ENCODE measurements at regions not wholly inside any gene's neighbourhood (a gene's known extent, or its start where the extent isn't known, plus 50 kb on each side); places are given as distances from the start of the nearest gene placed in this dataset.

DNA sequence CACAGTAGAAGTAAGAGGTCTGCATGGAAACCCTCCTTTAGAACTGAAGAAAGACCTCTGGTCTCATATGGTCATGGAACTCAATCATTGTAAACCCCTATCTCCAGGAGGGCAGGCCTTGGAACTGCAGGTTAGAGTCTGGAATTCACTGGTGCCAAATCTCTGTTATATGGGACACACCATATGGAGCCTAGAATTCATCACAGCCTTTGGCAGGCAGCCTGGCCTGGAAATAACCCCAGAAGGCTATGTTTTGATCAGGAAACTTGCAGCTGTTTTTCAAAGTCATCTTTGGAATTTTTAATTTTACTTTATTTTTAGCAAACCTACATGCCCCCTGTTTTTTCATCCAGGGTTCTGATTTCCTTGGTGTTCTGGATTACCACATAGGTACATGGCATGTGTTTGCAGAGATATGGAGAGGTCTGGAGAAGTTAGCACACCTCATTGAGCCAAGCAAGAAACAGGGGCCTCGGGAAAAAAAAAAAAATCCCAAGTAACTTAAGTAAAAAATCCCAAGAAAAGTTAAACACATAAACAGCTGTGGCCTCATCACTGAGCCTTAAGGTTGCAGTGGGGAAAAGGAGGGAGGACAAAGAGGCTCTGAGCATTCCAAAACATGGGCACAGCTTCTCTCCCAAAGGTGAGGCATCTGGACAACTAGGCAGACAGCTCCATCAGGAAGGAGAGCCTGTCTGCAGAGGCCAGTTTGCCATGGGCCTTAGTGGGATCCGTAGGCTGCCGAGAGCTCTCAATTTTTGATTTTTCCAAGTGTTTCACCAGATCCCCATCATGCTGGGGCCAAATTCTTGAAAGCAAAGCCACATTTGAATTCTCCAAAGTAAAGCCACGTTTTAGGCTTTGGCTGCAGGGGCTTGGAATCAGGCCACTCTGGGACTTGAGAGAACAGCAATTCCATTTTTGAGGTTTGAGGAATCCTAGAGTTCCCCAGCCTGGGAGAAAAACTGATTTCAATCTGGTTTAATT is 339.6 kb upstream of the TBX3 start:
- TF ChIP-seq CTCF (conservative IDR thresholded peaks at IDR 0.05): no peak
- H3K27ac ChIP-seq: no peak overlapping the region

DNA sequence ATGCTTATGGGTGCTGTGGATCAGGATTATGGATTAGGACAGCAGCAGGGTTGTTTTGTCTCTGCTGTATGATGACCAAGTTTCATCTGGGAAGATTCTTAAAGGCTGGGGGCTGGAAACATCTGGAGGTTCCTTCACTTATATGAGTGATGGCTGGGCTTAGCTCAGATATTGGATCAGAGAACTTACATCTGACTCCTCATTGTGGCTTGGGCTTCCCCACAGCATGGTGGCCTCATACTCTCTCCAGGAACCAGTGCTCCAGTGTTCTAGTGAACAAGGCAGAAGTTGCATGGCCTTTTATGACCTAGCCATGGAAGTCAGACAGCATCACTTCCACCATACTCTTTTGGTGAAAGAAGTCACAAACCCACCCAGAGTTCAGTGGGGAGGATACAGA is 336.1 kb upstream of the TBX3 start:
- TF ChIP-seq CTCF (conservative IDR thresholded peaks at IDR 0.05): no peak
- no peak overlapping the region for H3K27ac ChIP-seq

DNA sequence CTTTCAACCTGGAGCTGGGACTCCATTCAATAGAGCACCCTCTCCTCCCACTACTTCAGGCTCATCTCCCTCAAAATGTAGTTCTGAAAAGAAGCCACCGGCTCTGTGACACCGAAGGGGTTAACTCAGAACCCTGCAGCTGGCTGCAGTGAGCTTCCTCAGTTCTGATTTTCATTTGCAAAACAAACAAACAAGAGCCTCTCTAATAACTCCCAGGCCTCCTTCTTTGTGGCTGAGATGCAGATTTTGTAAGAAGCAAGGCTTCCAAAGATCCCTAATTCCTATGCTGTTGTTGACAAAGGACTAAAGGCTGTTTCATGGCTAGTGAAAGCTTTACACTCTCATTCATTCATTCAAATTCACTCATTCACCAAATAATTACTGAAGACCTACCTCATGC is 333.4 kb upstream of the TBX3 start:
- H3K27ac ChIP-seq: no peak overlapping the region
- no peak for TF ChIP-seq CTCF (conservative IDR thresholded peaks at IDR 0.05)

- TF ChIP-seq CTCF (conservative IDR thresholded peaks at IDR 0.05): no peak
- H3K27ac ChIP-seq: no peak overlapping the region
These were observed 329.4 kb upstream of the TBX3 start for GRCh38 chr12:115013236-115013981.

GRCh38 chr12:115012861-115013235 is 328.9 kb upstream of the TBX3 start:
- TF ChIP-seq CTCF (conservative IDR thresholded peaks at IDR 0.05): no peak
- no peak overlapping the region for H3K27ac ChIP-seq

DNA sequence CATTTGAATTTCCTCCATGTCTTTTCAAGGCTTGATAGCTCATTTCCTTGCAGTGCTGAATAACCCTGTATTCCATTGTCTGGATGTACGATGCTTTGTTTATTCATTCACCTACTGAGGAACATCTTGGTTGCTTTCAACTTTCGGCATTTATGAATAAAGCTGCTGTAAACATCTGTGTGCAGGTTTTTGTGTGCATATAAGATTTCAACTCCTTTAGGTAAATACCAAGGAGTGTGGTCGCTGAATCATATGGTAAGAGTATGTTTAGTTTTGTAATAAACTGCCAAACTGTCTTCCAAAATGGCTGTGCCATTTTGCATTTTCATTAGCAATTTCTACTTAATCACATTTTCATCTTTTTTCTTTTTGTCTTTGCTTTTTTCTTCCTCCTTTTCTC is 327.7 kb upstream of the TBX3 start:
- H3K27ac ChIP-seq: no peak overlapping the region
- TF ChIP-seq CTCF (conservative IDR thresholded peaks at IDR 0.05): no peak

DNA sequence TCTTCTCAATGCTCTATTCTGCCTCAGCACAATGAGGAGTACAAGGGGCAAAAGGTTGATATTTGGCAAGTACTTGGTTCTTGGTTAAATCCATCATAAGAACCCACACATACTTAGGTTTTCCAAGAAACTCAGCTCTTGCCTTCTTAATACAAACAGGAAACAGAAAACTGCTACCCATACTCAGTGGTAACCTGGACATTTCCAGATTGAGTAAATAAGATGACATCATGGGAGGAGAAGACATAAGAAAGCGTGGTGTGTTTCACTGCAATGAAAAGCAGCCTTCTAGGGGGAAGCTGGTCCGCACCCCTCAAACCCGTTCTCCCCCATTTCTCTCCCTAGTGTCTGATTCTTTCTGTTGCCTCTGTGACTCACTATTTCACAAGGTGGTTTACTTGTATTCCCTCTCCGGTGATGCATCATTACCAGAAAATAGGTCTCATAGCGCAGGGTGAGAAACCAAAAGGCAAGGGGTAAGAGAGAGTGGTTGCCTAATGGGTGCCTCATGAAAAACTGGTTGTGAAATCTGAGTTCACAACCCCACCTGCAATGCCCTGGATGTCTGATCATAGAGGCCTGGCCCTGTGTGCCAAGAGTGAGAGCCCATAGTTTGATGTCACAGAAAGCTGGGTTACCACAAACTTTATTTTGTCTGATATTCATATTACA is 326.5 kb upstream of the TBX3 start:
- no peak overlapping the region for H3K27ac ChIP-seq
- TF ChIP-seq CTCF (conservative IDR thresholded peaks at IDR 0.05): no peak
